ENCODE measurements at regions not wholly inside any gene's neighbourhood (a gene's known extent, or its start where the extent isn't known, plus 50 kb on each side); places are given as distances from the start of the nearest gene placed in this dataset.

- TF ChIP-seq, protein P1, sequence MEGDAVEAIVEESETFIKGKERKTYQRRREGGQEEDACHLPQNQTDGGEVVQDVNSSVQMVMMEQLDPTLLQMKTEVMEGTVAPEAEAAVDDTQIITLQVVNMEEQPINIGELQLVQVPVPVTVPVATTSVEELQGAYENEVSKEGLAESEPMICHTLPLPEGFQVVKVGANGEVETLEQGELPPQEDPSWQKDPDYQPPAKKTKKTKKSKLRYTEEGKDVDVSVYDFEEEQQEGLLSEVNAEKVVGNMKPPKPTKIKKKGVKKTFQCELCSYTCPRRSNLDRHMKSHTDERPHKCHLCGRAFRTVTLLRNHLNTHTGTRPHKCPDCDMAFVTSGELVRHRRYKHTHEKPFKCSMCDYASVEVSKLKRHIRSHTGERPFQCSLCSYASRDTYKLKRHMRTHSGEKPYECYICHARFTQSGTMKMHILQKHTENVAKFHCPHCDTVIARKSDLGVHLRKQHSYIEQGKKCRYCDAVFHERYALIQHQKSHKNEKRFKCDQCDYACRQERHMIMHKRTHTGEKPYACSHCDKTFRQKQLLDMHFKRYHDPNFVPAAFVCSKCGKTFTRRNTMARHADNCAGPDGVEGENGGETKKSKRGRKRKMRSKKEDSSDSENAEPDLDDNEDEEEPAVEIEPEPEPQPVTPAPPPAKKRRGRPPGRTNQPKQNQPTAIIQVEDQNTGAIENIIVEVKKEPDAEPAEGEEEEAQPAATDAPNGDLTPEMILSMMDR (IDR thresholded peaks at IDR 0.05): no peak
These were observed 74.8 kb upstream of the SLC24A3 start for GRCh38 chr20:19137641-19138040.

DNA sequence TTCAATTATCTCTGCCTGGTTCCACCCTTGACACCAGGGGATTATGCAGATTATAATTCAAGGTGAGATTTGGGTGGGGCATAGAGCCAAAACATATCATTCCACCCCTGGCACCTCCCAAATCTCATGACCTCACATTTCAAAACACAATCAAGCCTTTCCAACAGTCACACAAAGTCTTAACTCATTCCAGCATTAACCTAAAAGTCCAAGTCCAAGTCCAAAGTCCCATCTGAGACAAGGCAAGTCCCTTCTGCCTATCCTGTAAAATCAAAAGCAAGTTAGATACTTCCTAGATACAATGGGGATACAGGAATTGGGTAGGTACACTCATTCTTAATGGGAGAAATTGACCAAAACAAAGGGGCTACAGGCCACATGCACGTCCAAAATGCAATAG is 73.7 kb upstream of the SLC24A3 start:
- TF ChIP-seq, protein P1 (IDR thresholded peaks at IDR 0.05): no peak

DNA sequence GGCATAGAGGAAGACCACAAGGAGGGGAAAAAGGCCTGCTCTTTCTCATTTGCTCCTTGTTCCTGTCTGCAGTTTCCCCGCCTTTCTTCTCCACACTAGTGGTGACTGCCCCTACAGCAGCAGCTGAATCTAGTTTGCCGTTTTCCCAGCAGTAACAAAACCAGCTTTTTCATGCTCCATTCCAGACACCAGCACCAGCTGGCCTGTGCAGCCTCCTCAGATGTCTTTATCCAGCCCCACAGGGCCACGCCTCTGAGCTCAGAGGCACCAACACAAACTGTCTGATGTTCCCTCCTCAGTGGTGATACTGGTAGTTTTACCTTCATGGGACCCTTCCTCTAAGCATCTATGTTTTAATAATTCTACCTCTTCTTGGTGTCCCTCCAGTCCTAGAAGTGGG is 70.4 kb upstream of the SLC24A3 start:
- TF ChIP-seq, protein P1 (IDR thresholded peaks at IDR 0.05): no peak

- TF ChIP-seq, protein P1 (IDR thresholded peaks at IDR 0.05): no peak
These were observed 68.6 kb upstream of the SLC24A3 start for GRCh38 chr20:19143890-19144289.

DNA sequence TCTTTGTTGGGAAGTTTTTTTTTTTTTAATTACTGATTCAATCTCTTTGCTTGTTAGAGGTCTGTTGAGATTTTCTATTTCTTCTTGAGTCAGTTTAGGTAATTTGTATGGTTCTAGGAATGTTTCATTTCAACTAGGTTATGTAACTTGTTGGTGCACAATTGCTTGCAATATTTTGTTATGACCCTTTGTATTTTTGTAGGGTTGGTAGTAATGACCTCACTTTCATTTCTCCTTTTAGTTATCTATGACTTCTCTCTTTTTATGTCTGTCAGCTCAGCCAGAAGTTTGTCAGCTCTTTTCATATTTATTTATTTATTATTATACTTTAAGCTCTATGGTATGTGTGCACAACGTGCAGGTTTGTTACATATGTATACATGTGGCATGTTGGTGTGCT is 51.1 kb upstream of the SLC24A3 start:
- TF ChIP-seq, protein P1 (IDR thresholded peaks at IDR 0.05): no peak

All from LNCAP (cell line).